ENCODE measurements at regions not wholly inside any gene's neighbourhood (a gene's known extent, or its start where the extent isn't known, plus 50 kb on each side); places are given as distances from the start of the nearest gene placed in this dataset.

GRCh38 chr10:4390219-4390618, 435.8 kb upstream of the AKR1E2 start:
- no peaks in the 10 kb centered on the region for H3K36me3 ChIP-seq (ENCODE audit: insufficient read depth, low read depth, low read length)
- H3K4me3 ChIP-seq (ENCODE audit: low read length) = no peak overlapping the region
- H3K9ac ChIP-seq (ENCODE audit: low read depth, low read length) = no peak overlapping the region
- no peaks in the 10 kb centered on the region for H3K4me1 ChIP-seq (ENCODE audit: insufficient read depth, low read length)
- no peaks in the 10 kb centered on the region for H3K27me3 ChIP-seq (ENCODE audit: insufficient read depth, low read length)
- no peaks in the 10 kb centered on the region for H3K9me3 ChIP-seq (ENCODE audit: insufficient read depth, low read depth, low read length)
- H3K27ac ChIP-seq (ENCODE audit: low read length) = no peak overlapping the region

- no peak overlapping the region for H3K9ac ChIP-seq (ENCODE audit: low read depth, low read length)
Measured at GRCh38 chr10:4385231-4385870, 440.7 kb upstream of the AKR1E2 start.

GRCh38 chr10:4384245-4384644, 441.8 kb upstream of the AKR1E2 start:
- Histone ChIP-seq H3K9me3 (ENCODE audit: insufficient read depth, low read depth, low read length) (no peaks in the 10 kb centered on the region), H3K27ac (ENCODE audit: low read length) (no peak overlapping the region), H3K4me3 (ENCODE audit: low read length) (no peak overlapping the region), H3K4me1 (ENCODE audit: insufficient read depth, low read length) (no peaks in the 10 kb centered on the region), H3K27me3 (ENCODE audit: insufficient read depth, low read length) (no peaks in the 10 kb centered on the region), H3K9ac (ENCODE audit: low read depth, low read length) (no peak overlapping the region), H3K36me3 (ENCODE audit: insufficient read depth, low read depth, low read length) (no peaks in the 10 kb centered on the region)

More at GRCh38 chr10:4385231-4385870, 440.7 kb upstream of the AKR1E2 start:
- Histone ChIP-seq H3K4me1 (ENCODE audit: insufficient read depth, low read length) (no peaks in the 10 kb centered on the region), H3K36me3 (ENCODE audit: insufficient read depth, low read depth, low read length) (no peaks in the 10 kb centered on the region), H3K27me3 (ENCODE audit: insufficient read depth, low read length) (no peaks in the 10 kb centered on the region), H3K9me3 (ENCODE audit: insufficient read depth, low read depth, low read length) (no peaks in the 10 kb centered on the region), H3K27ac (ENCODE audit: low read length) (no peak overlapping the region), H3K4me3 (ENCODE audit: low read length) (no peak overlapping the region)

GRCh38 chr10:4383651-4384098, 442.3 kb upstream of the AKR1E2 start:
- H3K27ac ChIP-seq (ENCODE audit: low read length) = no peak overlapping the region
- no peak overlapping the region for H3K4me3 ChIP-seq (ENCODE audit: low read length)
- H3K9ac ChIP-seq (ENCODE audit: low read depth, low read length) = no peak overlapping the region
- H3K36me3 ChIP-seq (ENCODE audit: insufficient read depth, low read depth, low read length) = no peaks in the 10 kb centered on the region
- no peaks in the 10 kb centered on the region for H3K27me3 ChIP-seq (ENCODE audit: insufficient read depth, low read length)
- H3K4me1 ChIP-seq (ENCODE audit: insufficient read depth, low read length) = no peaks in the 10 kb centered on the region
- no peaks in the 10 kb centered on the region for H3K9me3 ChIP-seq (ENCODE audit: insufficient read depth, low read depth, low read length)

GRCh38 chr10:4382811-4383210, 443.2 kb upstream of the AKR1E2 start:
- H3K4me1 ChIP-seq (ENCODE audit: insufficient read depth, low read length) = no peaks in the 10 kb centered on the region
- no peak overlapping the region for H3K4me3 ChIP-seq (ENCODE audit: low read length)
- H3K9ac ChIP-seq (ENCODE audit: low read depth, low read length) = no peak overlapping the region
- H3K36me3 ChIP-seq (ENCODE audit: insufficient read depth, low read depth, low read length) = no peaks in the 10 kb centered on the region
- H3K9me3 ChIP-seq (ENCODE audit: insufficient read depth, low read depth, low read length) = no peaks in the 10 kb centered on the region
- H3K27me3 ChIP-seq (ENCODE audit: insufficient read depth, low read length) = no peaks in the 10 kb centered on the region
- no peak overlapping the region for H3K27ac ChIP-seq (ENCODE audit: low read length)

- no peaks in the 10 kb centered on the region for H3K36me3 ChIP-seq (ENCODE audit: insufficient read depth, low read depth, low read length)
- no peaks in the 10 kb centered on the region for H3K9me3 ChIP-seq (ENCODE audit: insufficient read depth, low read depth, low read length)
- H3K27ac ChIP-seq (ENCODE audit: low read length) = no peak overlapping the region
- H3K4me3 ChIP-seq (ENCODE audit: low read length) = no peak overlapping the region
- H3K27me3 ChIP-seq (ENCODE audit: insufficient read depth, low read length) = no peaks in the 10 kb centered on the region
- no peaks in the 10 kb centered on the region for H3K4me1 ChIP-seq (ENCODE audit: insufficient read depth, low read length)
- H3K9ac ChIP-seq (ENCODE audit: low read depth, low read length) = no peak overlapping the region
Measured at GRCh38 chr10:4373612-4374011, 452.4 kb upstream of the AKR1E2 start.

- no peaks in the 10 kb centered on the region for H3K4me1 ChIP-seq (ENCODE audit: insufficient read depth, low read length)
- H3K4me3 ChIP-seq (ENCODE audit: low read length) = no peak overlapping the region
- no peaks in the 10 kb centered on the region for H3K36me3 ChIP-seq (ENCODE audit: insufficient read depth, low read depth, low read length)
- H3K27me3 ChIP-seq (ENCODE audit: insufficient read depth, low read length) = no peaks in the 10 kb centered on the region
- H3K9me3 ChIP-seq (ENCODE audit: insufficient read depth, low read depth, low read length) = no peaks in the 10 kb centered on the region
- no peak overlapping the region for H3K27ac ChIP-seq (ENCODE audit: low read length)
- no peak overlapping the region for H3K9ac ChIP-seq (ENCODE audit: low read depth, low read length)
Measured at GRCh38 chr10:4373098-4373497, 452.9 kb upstream of the AKR1E2 start.

GRCh38 chr10:4372601-4373000, 453.4 kb upstream of the AKR1E2 start:
- no peaks in the 10 kb centered on the region for H3K4me1 ChIP-seq (ENCODE audit: insufficient read depth, low read length)
- H3K27ac ChIP-seq (ENCODE audit: low read length) = no peak overlapping the region
- no peaks in the 10 kb centered on the region for H3K9me3 ChIP-seq (ENCODE audit: insufficient read depth, low read depth, low read length)
- no peaks in the 10 kb centered on the region for H3K27me3 ChIP-seq (ENCODE audit: insufficient read depth, low read length)
- no peaks in the 10 kb centered on the region for H3K36me3 ChIP-seq (ENCODE audit: insufficient read depth, low read depth, low read length)
- H3K9ac ChIP-seq (ENCODE audit: low read depth, low read length) = no peak overlapping the region
- H3K4me3 ChIP-seq (ENCODE audit: low read length) = no peak overlapping the region

- H3K27ac ChIP-seq (ENCODE audit: low read length) = no peak overlapping the region
- H3K4me3 ChIP-seq (ENCODE audit: low read length) = no peak overlapping the region
- no peak overlapping the region for H3K9ac ChIP-seq (ENCODE audit: low read depth, low read length)
- no peaks in the 10 kb centered on the region for H3K36me3 ChIP-seq (ENCODE audit: insufficient read depth, low read depth, low read length)
- H3K4me1 ChIP-seq (ENCODE audit: insufficient read depth, low read length) = no peaks in the 10 kb centered on the region
- H3K27me3 ChIP-seq (ENCODE audit: insufficient read depth, low read length) = no peaks in the 10 kb centered on the region
- H3K9me3 ChIP-seq (ENCODE audit: insufficient read depth, low read depth, low read length) = no peaks in the 10 kb centered on the region
Measured at GRCh38 chr10:4371691-4372295, 454.2 kb upstream of the AKR1E2 start.

GRCh38 chr10:4370376-4370775, 455.6 kb upstream of the AKR1E2 start:
- Histone ChIP-seq H3K36me3 (ENCODE audit: insufficient read depth, low read depth, low read length) (no peaks in the 10 kb centered on the region), H3K27ac (ENCODE audit: low read length) (no peak overlapping the region), H3K27me3 (ENCODE audit: insufficient read depth, low read length) (no peaks in the 10 kb centered on the region), H3K9me3 (ENCODE audit: insufficient read depth, low read depth, low read length) (no peaks in the 10 kb centered on the region), H3K4me3 (ENCODE audit: low read length) (no peak overlapping the region), H3K9ac (ENCODE audit: low read depth, low read length) (no peak overlapping the region), H3K4me1 (ENCODE audit: insufficient read depth, low read length) (no peaks in the 10 kb centered on the region)

GRCh38 chr10:4361581-4361980, 464.4 kb upstream of the AKR1E2 start:
- no peaks in the 10 kb centered on the region for H3K27me3 ChIP-seq (ENCODE audit: insufficient read depth, low read length)
- no peak overlapping the region for H3K27ac ChIP-seq (ENCODE audit: low read length)
- H3K4me1 ChIP-seq (ENCODE audit: insufficient read depth, low read length) = no peaks in the 10 kb centered on the region
- H3K9me3 ChIP-seq (ENCODE audit: insufficient read depth, low read depth, low read length) = no peaks in the 10 kb centered on the region
- no peak overlapping the region for H3K9ac ChIP-seq (ENCODE audit: low read depth, low read length)
- no peak overlapping the region for H3K4me3 ChIP-seq (ENCODE audit: low read length)
- H3K36me3 ChIP-seq (ENCODE audit: insufficient read depth, low read depth, low read length) = no peaks in the 10 kb centered on the region

- Histone ChIP-seq H3K4me1 (ENCODE audit: insufficient read depth, low read length) (peaks cover 2% of the 10 kb centered on the region; the same call in 1 of the 2 replicates), H3K4me3 (ENCODE audit: low read length) (no peak overlapping the region), H3K9ac (ENCODE audit: low read depth, low read length) (no peak overlapping the region), H3K27me3 (ENCODE audit: insufficient read depth, low read length) (no peaks in the 10 kb centered on the region), H3K9me3 (ENCODE audit: insufficient read depth, low read depth, low read length) (no peaks in the 10 kb centered on the region), H3K36me3 (ENCODE audit: insufficient read depth, low read depth, low read length) (no peaks in the 10 kb centered on the region), H3K27ac (ENCODE audit: low read length) (no peak overlapping the region)
Measured at GRCh38 chr10:4359003-4359402, 467.0 kb upstream of the AKR1E2 start.
